PC-9 (cell line): ENCODE measurements at regions not wholly inside any gene's neighbourhood (a gene's known extent, or its start where the extent isn't known, plus 50 kb on each side); places are given as distances from the start of the nearest gene placed in this dataset.

Experiments used
- CTCF ChIP-seq: fragments of 200-600 bp; sonication (generic); conservative IDR thresholded peaks from 2 replicates; pipeline ENCODE4 v1.6.1; 2017; ENCODE audit warnings: mixed run types, antibody characterized with exemption, mild to moderate bottlenecking, moderate library complexity
- EZH2 ChIP-seq: fragments of 200-600 bp; sonication (generic); IDR thresholded peaks from 2 replicates; pipeline ENCODE4 v1.8.0; 2017; ENCODE audit warnings: antibody characterized with exemption, low read depth

GRCh38 chr12:11513288-11513687, 117.9 kb upstream of the PRB2 start:
- TF ChIP-seq EZH2 = no peak
- TF ChIP-seq CTCF = no peak
